ENCODE measurements at regions not wholly inside any gene's neighbourhood (a gene's known extent, or its start where the extent isn't known, plus 50 kb on each side); places are given as distances from the start of the nearest gene placed in this dataset.
"Not testable (repeated sequence)": the region's sequence is repeated elsewhere in the genome, so short reads cannot be mapped to it uniquely, and the experiment has no call there.

DNA sequence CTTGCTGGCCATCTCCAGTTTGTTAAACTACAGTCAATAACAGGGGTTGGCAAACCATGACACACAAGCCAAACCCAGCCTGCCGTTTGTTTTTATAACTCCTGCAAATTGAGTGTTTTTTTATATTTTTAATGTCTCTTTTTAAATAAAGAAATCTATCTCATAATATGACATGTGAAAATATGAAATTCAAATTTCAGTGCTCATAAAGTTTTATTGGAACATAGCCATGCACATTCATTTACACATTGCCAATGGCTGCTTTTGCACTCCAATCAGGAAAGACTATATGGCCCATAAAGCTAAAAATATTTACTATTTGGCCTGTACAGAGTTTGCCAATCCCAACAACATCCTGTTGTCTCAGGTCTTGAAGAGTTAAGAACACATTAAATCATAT lies 129.0 kb upstream of the SRSF6 start:
- no TSS peak for BruUV-seq (replicated peaks)
- no peak overlapping the region for H3K27ac ChIP-seq (ENCODE audit: low read depth, low read length, poor library complexity, severe bottlenecking)
- ChIA-PET CTCF (no interaction called here), POLR2A (ENCODE audit: low non-redundant PET) (no interaction called here)
- peaks cover 6% of the 10 kb centered on the region for H3K27me3 ChIP-seq (replicated peaks; ENCODE audit: insufficient read depth, low read depth, low read length, poor library complexity)
- H3K36me3 ChIP-seq (ENCODE audit: insufficient read depth, low read length, poor library complexity, severe bottlenecking) = no peaks in the 10 kb centered on the region
- DNase-seq (ENCODE audit: low spot score) = no peak
- intact Hi-C loops (cut with micrococcal nuclease; ENCODE audit: unreplicated experiment) = no loop called here
- H3K4me1 ChIP-seq (ENCODE audit: insufficient read depth, low read length, poor library complexity, severe bottlenecking) = no peaks in the 10 kb centered on the region
- TF ChIP-seq, protein P1, sequence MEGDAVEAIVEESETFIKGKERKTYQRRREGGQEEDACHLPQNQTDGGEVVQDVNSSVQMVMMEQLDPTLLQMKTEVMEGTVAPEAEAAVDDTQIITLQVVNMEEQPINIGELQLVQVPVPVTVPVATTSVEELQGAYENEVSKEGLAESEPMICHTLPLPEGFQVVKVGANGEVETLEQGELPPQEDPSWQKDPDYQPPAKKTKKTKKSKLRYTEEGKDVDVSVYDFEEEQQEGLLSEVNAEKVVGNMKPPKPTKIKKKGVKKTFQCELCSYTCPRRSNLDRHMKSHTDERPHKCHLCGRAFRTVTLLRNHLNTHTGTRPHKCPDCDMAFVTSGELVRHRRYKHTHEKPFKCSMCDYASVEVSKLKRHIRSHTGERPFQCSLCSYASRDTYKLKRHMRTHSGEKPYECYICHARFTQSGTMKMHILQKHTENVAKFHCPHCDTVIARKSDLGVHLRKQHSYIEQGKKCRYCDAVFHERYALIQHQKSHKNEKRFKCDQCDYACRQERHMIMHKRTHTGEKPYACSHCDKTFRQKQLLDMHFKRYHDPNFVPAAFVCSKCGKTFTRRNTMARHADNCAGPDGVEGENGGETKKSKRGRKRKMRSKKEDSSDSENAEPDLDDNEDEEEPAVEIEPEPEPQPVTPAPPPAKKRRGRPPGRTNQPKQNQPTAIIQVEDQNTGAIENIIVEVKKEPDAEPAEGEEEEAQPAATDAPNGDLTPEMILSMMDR (conservative IDR thresholded peaks at IDR 0.05; ENCODE audit: low read depth, low read length) = no peak
- TF ChIP-seq EZH2 (IDR thresholded peaks at IDR 0.05; ENCODE audit: borderline replicate concordance, low read depth, low read length, poor library complexity, severe bottlenecking) = no peak
- no peak overlapping the region for H3K4me3 ChIP-seq (ENCODE audit: low read depth, low read length, poor library complexity, severe bottlenecking)
- H3K9me3 ChIP-seq (ENCODE audit: low read depth, low read length, poor library complexity, severe bottlenecking) = no peaks in the 10 kb centered on the region

- BruUV-seq (replicated peaks); H3K4me1 ChIP-seq (ENCODE audit: insufficient read depth, low read length, poor library complexity, severe bottlenecking); H3K36me3 ChIP-seq (ENCODE audit: insufficient read depth, low read length, poor library complexity, severe bottlenecking); CTCF ChIA-PET; POLR2A ChIA-PET (ENCODE audit: low non-redundant PET); H3K4me3 ChIP-seq (ENCODE audit: low read depth, low read length, poor library complexity, severe bottlenecking); H3K9me3 ChIP-seq (ENCODE audit: low read depth, low read length, poor library complexity, severe bottlenecking); intact Hi-C loops (cut with micrococcal nuclease; ENCODE audit: unreplicated experiment); H3K27ac ChIP-seq (ENCODE audit: low read depth, low read length, poor library complexity, severe bottlenecking); H3K27me3 ChIP-seq (replicated peaks; ENCODE audit: insufficient read depth, low read depth, low read length, poor library complexity); DNase-seq (ENCODE audit: low spot score): not testable (repeated sequence)
These were observed 130.5 kb upstream of the SRSF6 start for GRCh38 chr20:43327234-43327633.

GRCh38 chr20:43325926-43326325 lies 131.8 kb upstream of the SRSF6 start:
- Histone ChIP-seq H3K36me3 (ENCODE audit: insufficient read depth, low read length, poor library complexity, severe bottlenecking) (no peaks in the 10 kb centered on the region), H3K4me1 (ENCODE audit: insufficient read depth, low read length, poor library complexity, severe bottlenecking) (no peaks in the 10 kb centered on the region), H3K27me3 (replicated peaks; ENCODE audit: insufficient read depth, low read depth, low read length, poor library complexity) (peaks cover 8% of the 10 kb centered on the region), H3K9me3 (ENCODE audit: low read depth, low read length, poor library complexity, severe bottlenecking) (no peaks in the 10 kb centered on the region), H3K27ac (ENCODE audit: low read depth, low read length, poor library complexity, severe bottlenecking) (no peak overlapping the region), H3K4me3 (ENCODE audit: low read depth, low read length, poor library complexity, severe bottlenecking) (no peak overlapping the region)
- ChIA-PET POLR2A (ENCODE audit: low non-redundant PET) (no interaction called here), CTCF (no interaction called here)
- no TSS peak for BruUV-seq (replicated peaks)
- intact Hi-C loops (cut with micrococcal nuclease; ENCODE audit: unreplicated experiment) = no loop called here
- no peak for DNase-seq (ENCODE audit: low spot score)
- TF ChIP-seq, protein P1 (conservative IDR thresholded peaks at IDR 0.05; ENCODE audit: low read depth, low read length) = no peak
- no peak for TF ChIP-seq EZH2 (IDR thresholded peaks at IDR 0.05; ENCODE audit: borderline replicate concordance, low read depth, low read length, poor library complexity, severe bottlenecking)

- intact Hi-C loops (cut with micrococcal nuclease; ENCODE audit: unreplicated experiment) = no loop called here
- H3K27me3 ChIP-seq (replicated peaks; ENCODE audit: insufficient read depth, low read depth, low read length, poor library complexity) = peaks cover 10% of the 10 kb centered on the region
- DNase-seq (ENCODE audit: low spot score) = no peak
- ChIA-PET CTCF (no interaction called here), POLR2A (ENCODE audit: low non-redundant PET) (no interaction called here)
- no peak overlapping the region for H3K4me3 ChIP-seq (ENCODE audit: low read depth, low read length, poor library complexity, severe bottlenecking)
- no peaks in the 10 kb centered on the region for H3K36me3 ChIP-seq (ENCODE audit: insufficient read depth, low read length, poor library complexity, severe bottlenecking)
- TF ChIP-seq, protein P1 (conservative IDR thresholded peaks at IDR 0.05; ENCODE audit: low read depth, low read length) = no peak
- no peak for TF ChIP-seq EZH2 (IDR thresholded peaks at IDR 0.05; ENCODE audit: borderline replicate concordance, low read depth, low read length, poor library complexity, severe bottlenecking)
- H3K4me1 ChIP-seq (ENCODE audit: insufficient read depth, low read length, poor library complexity, severe bottlenecking) = no peaks in the 10 kb centered on the region
- no peaks in the 10 kb centered on the region for H3K9me3 ChIP-seq (ENCODE audit: low read depth, low read length, poor library complexity, severe bottlenecking)
- no TSS peak for BruUV-seq (replicated peaks)
- no peak overlapping the region for H3K27ac ChIP-seq (ENCODE audit: low read depth, low read length, poor library complexity, severe bottlenecking)
These were observed 133.9 kb upstream of the PTPRT start for GRCh38 chr20:43323592-43323991.
